PFSK-1 (cell line): ENCODE measurements at regions not wholly inside any gene's neighbourhood (a gene's known extent, or its start where the extent isn't known, plus 50 kb on each side); places are given as distances from the start of the nearest gene placed in this dataset.

Experiments used
- POLR2AphosphoS5 ChIP-seq: IDR thresholded peaks from 2 replicates; pipeline ENCODE4 v1.6.1; 2012; ENCODE audit warnings: low read depth, mild to moderate bottlenecking, control low read depth, low read length, moderate library complexity
- SIN3A ChIP-seq: IDR thresholded peaks from 2 replicates; pipeline ENCODE4 v1.6.1; 2012; ENCODE audit warnings: mild to moderate bottlenecking, low read length, moderate library complexity, borderline replicate concordance; ENCODE audit not compliant: insufficient read depth
- TAF1 ChIP-seq: IDR thresholded peaks from 2 replicates; pipeline ENCODE4 v1.6.1; 2012; ENCODE audit warnings: low read length, control low read depth, borderline replicate concordance; ENCODE audit not compliant: insufficient read depth

- TF ChIP-seq TAF1 (no peak), SIN3A (no peak), POLR2AphosphoS5 (no peak)
These were observed 125.3 kb upstream of the ATF7IP start for GRCh38 chr12:14239935-14240872.
